ENCODE measurements at regions not wholly inside any gene's neighbourhood (a gene's known extent, or its start where the extent isn't known, plus 50 kb on each side); places are given as distances from the start of the nearest gene placed in this dataset.

DNA sequence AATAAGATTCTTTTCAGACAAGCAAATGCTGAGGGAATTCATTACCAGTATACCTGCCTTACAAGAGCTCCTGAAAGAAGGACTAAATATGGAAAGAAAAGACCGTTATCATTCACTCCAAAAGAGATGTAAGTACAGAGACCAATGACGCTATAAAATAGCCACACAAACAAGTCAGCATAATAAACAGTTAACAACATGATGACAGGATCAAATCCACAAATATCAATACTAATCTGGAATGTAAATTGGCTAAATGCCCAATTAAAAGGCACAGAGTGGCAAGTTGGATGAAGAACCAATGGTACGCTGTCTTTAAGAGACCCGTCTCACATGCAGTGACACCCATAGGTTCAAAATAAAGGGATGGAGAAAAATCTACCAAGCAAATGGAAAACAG, 349.6 kb upstream of the MPDZ start:
- no peak overlapping the region for H3K4me3 ChIP-seq (replicated peaks in 1 of 3)

DNA sequence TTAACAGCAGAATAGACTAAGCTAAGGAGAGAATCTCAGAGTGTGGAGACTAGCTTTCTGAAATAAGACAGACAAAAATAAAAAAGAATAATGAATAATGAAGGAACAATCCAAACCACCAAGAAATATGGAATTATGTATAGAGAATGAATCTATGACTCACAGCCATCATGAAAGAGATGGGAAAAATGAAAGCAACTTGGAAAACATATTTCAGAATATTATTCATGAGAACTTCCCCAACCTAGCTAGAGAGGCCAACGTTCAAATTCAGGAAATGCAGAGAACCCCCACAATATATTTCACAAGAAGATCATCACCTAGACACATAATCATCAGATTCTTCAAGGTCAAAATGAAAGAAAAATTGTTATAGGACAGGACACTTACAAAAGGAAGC, 349.0 kb upstream of the MPDZ start:
- H3K4me3 ChIP-seq (replicated peaks in 1 of 3) = no peak overlapping the region
- WGBS, 2 donors = 86 to 92% methylated on average over 1 of the region's 1 CpG
- TF ChIP-seq, protein P1, sequence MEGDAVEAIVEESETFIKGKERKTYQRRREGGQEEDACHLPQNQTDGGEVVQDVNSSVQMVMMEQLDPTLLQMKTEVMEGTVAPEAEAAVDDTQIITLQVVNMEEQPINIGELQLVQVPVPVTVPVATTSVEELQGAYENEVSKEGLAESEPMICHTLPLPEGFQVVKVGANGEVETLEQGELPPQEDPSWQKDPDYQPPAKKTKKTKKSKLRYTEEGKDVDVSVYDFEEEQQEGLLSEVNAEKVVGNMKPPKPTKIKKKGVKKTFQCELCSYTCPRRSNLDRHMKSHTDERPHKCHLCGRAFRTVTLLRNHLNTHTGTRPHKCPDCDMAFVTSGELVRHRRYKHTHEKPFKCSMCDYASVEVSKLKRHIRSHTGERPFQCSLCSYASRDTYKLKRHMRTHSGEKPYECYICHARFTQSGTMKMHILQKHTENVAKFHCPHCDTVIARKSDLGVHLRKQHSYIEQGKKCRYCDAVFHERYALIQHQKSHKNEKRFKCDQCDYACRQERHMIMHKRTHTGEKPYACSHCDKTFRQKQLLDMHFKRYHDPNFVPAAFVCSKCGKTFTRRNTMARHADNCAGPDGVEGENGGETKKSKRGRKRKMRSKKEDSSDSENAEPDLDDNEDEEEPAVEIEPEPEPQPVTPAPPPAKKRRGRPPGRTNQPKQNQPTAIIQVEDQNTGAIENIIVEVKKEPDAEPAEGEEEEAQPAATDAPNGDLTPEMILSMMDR (IDR thresholded peaks at IDR 0.05) = no peak
- no peak for TF ChIP-seq POLR2A (IDR thresholded peaks at IDR 0.05)
- no peaks in the 10 kb centered on the region for H3K9me3 ChIP-seq
- H3K36me3 ChIP-seq = no peaks in the 10 kb centered on the region
- no peaks in the 10 kb centered on the region for H3K4me1 ChIP-seq
- no peak overlapping the region for H3K27ac ChIP-seq
- intact Hi-C loops (cut with DNase I) = no loop called here
- no peaks in the 10 kb centered on the region for H3K27me3 ChIP-seq
- DNase-seq = no peak

More for the DNA sequence above, 349.6 kb upstream of the MPDZ start:
- DNase-seq = no peak
- Histone ChIP-seq H3K36me3 (no peaks in the 10 kb centered on the region), H3K27ac (no peak overlapping the region), H3K4me1 (no peaks in the 10 kb centered on the region), H3K9me3 (no peaks in the 10 kb centered on the region), H3K27me3 (no peaks in the 10 kb centered on the region)
- no peak for TF ChIP-seq POLR2A (IDR thresholded peaks at IDR 0.05)
- TF ChIP-seq, protein P1 (IDR thresholded peaks at IDR 0.05) = no peak
- 72 to 96% methylated on average over 4 of the region's 4 CpGs for WGBS, 2 donors
- intact Hi-C loops (cut with DNase I) = no loop called here

DNA sequence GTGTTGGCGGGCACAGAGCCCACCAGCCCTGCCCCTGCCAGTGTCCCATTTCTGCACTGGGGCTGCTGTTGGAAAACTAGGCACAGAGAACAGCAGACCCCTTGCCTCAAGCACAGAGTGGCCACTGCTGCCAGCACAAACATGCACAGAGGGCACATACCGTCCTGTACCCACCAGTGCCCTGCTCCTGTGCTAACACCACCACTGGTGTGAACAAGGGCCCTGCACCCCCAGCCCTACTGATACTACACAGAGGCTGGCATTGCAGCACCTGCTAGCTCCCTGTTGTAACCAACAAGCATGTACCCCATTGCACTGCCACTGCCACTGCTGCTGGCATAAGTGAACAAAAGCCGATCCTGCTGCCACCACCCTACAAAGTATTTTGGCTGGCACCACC, 348.0 kb upstream of the MPDZ start:
- H3K4me1 ChIP-seq = no peaks in the 10 kb centered on the region
- H3K4me3 ChIP-seq (replicated peaks in 1 of 3) = no peak overlapping the region
- intact Hi-C loops (cut with DNase I) = no loop called here
- H3K9me3 ChIP-seq = no peaks in the 10 kb centered on the region
- H3K27ac ChIP-seq = no peak overlapping the region
- H3K36me3 ChIP-seq = no peaks in the 10 kb centered on the region
- DNase-seq = no peak
- WGBS, 2 donors = 85 to 100% methylated on average over 2 to 3 of the region's 3 CpGs
- no peak for TF ChIP-seq POLR2A (IDR thresholded peaks at IDR 0.05)
- TF ChIP-seq, protein P1 (IDR thresholded peaks at IDR 0.05) = no peak
- H3K27me3 ChIP-seq = no peaks in the 10 kb centered on the region

DNA sequence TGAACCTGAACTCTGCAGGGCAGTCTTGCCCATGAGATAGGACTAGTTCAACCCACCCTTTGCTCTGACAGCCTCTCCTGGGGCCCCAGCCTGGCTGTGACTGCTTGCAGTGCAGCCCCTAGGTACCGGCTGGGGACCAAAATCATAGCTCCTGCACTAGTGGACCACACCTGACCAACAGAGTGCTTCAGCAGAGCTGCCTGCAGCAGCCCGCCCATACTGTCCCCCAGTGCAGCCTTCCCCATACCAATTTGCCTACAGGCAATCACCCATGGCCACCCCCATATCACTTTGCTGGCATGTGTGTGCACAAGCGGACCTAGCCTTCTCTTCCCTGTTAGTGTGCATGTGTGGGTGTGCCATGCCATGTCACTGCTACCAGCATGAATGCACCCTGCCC, 347.6 kb upstream of the MPDZ start:
- H3K27ac ChIP-seq = no peak overlapping the region
- no peaks in the 10 kb centered on the region for H3K9me3 ChIP-seq
- H3K4me1 ChIP-seq = no peaks in the 10 kb centered on the region
- no peaks in the 10 kb centered on the region for H3K27me3 ChIP-seq
- WGBS, 2 donors = 94 to 95% methylated on average over 3 of the region's 3 CpGs
- intact Hi-C loops (cut with DNase I) = no loop called here
- no peak overlapping the region for H3K4me3 ChIP-seq (replicated peaks in 1 of 3)
- no peak for DNase-seq
- H3K36me3 ChIP-seq = no peaks in the 10 kb centered on the region
- no peak for TF ChIP-seq POLR2A (IDR thresholded peaks at IDR 0.05)
- TF ChIP-seq, protein P1 (IDR thresholded peaks at IDR 0.05) = no peak

DNA sequence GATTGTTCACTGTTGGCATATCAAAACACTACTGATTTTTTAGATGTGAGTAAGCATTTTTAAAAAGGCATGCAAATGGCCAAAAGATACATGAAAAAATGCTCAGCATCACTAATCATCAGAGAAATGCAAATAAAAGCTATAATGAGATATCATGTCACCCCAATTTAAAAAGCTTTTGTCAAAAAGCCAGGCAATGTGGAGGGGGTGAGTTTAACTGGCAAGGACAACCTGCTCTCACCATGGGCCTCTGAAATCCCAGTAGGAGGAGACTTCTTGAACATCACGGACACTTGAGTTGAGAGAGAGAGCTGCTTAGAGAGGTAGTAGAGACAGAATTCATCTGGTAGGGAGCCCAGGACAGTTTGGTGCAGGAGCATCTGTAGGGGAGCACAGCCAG, 347.1 kb upstream of the MPDZ start:
- no peak overlapping the region for H3K4me3 ChIP-seq (replicated peaks in 1 of 3)
- DNase-seq = no peak
- H3K27me3 ChIP-seq = no peaks in the 10 kb centered on the region
- WGBS, 2 donors = 89 to 92% methylated on average over 1 of the region's 1 CpG
- no peaks in the 10 kb centered on the region for H3K4me1 ChIP-seq
- TF ChIP-seq, protein P1 (IDR thresholded peaks at IDR 0.05) = no peak
- no peak for TF ChIP-seq POLR2A (IDR thresholded peaks at IDR 0.05)
- H3K9me3 ChIP-seq = no peaks in the 10 kb centered on the region
- no peaks in the 10 kb centered on the region for H3K36me3 ChIP-seq
- H3K27ac ChIP-seq = no peak overlapping the region
- intact Hi-C loops (cut with DNase I) = no loop called here

Measured in thyroid gland (tissue), 4 donors.